ENCODE measurements at regions not wholly inside any gene's neighbourhood (a gene's known extent, or its start where the extent isn't known, plus 50 kb on each side); places are given as distances from the start of the nearest gene placed in this dataset.
"Not testable (repeated sequence)": the region's sequence is repeated elsewhere in the genome, so short reads cannot be mapped to it uniquely, and the experiment has no call there.

- H3K27me3 Mint-ChIP-seq (ENCODE audit: unreplicated experiment): peaks cover 1% of the 10 kb centered on the region
- no peak overlapping the region for H3K27ac Mint-ChIP-seq (ENCODE audit: unreplicated experiment)
- peaks cover 14% of the 10 kb centered on the region for H3K4me1 Mint-ChIP-seq (ENCODE audit: unreplicated experiment)
- TF ChIP-seq CTCF (IDR thresholded peaks at IDR 0.05; ENCODE audit: unreplicated experiment): no peak
- no peaks in the 10 kb centered on the region for H3K9me3 Mint-ChIP-seq (ENCODE audit: unreplicated experiment)
- no peaks in the 10 kb centered on the region for H3K36me3 Mint-ChIP-seq (ENCODE audit: low read depth, unreplicated experiment)
- DNase-seq (ENCODE audit: low spot score): no peak
- no peak overlapping the region for H3K4me3 Mint-ChIP-seq (ENCODE audit: unreplicated experiment)
These were observed 345.1 kb upstream of the PRKCQ start for GRCh38 chr10:6925146-6925545.

GRCh38 chr10:6924166-6924565 lies 344.1 kb upstream of the PRKCQ start:
- DNase-seq (ENCODE audit: low spot score): no peak
- Mint-ChIP-seq H3K27me3 (ENCODE audit: unreplicated experiment) (peaks cover 1% of the 10 kb centered on the region), H3K4me1 (ENCODE audit: unreplicated experiment) (peaks cover 14% of the 10 kb centered on the region)

GRCh38 chr10:6921026-6921425 lies 340.9 kb upstream of the PRKCQ start:
- not testable (repeated sequence) for H3K27me3 Mint-ChIP-seq (ENCODE audit: unreplicated experiment); H3K36me3 Mint-ChIP-seq (ENCODE audit: low read depth, unreplicated experiment); H3K4me3 Mint-ChIP-seq (ENCODE audit: unreplicated experiment); H3K9me3 Mint-ChIP-seq (ENCODE audit: unreplicated experiment); H3K27ac Mint-ChIP-seq (ENCODE audit: unreplicated experiment); DNase-seq (ENCODE audit: low spot score); H3K4me1 Mint-ChIP-seq (ENCODE audit: unreplicated experiment)

More at GRCh38 chr10:6924166-6924565, 344.1 kb upstream of the PRKCQ start:
- no peak overlapping the region for H3K27ac Mint-ChIP-seq (ENCODE audit: unreplicated experiment)
- H3K36me3 Mint-ChIP-seq (ENCODE audit: low read depth, unreplicated experiment): no peaks in the 10 kb centered on the region
- no peak for TF ChIP-seq CTCF (IDR thresholded peaks at IDR 0.05; ENCODE audit: unreplicated experiment)
- H3K9me3 Mint-ChIP-seq (ENCODE audit: unreplicated experiment): no peaks in the 10 kb centered on the region
- H3K4me3 Mint-ChIP-seq (ENCODE audit: unreplicated experiment): no peak overlapping the region

- H3K9me3 Mint-ChIP-seq (ENCODE audit: unreplicated experiment): no peaks in the 10 kb centered on the region
- peak; percentile 67 for DNase-seq (ENCODE audit: low spot score)
- no peak overlapping the region for H3K4me3 Mint-ChIP-seq (ENCODE audit: unreplicated experiment)
- H3K4me1 Mint-ChIP-seq (ENCODE audit: unreplicated experiment): peaks cover 5% of the 10 kb centered on the region
- peaks cover 1% of the 10 kb centered on the region for H3K27me3 Mint-ChIP-seq (ENCODE audit: unreplicated experiment)
- H3K36me3 Mint-ChIP-seq (ENCODE audit: low read depth, unreplicated experiment): no peaks in the 10 kb centered on the region
- TF ChIP-seq CTCF (IDR thresholded peaks at IDR 0.05; ENCODE audit: unreplicated experiment): no peak
- H3K27ac Mint-ChIP-seq (ENCODE audit: unreplicated experiment): no peak overlapping the region
These were observed 340.3 kb upstream of the PRKCQ start for GRCh38 chr10:6920072-6921019.

- H3K9me3 Mint-ChIP-seq (ENCODE audit: unreplicated experiment): no peaks in the 10 kb centered on the region
- DNase-seq (ENCODE audit: low spot score): no peak
- TF ChIP-seq CTCF (IDR thresholded peaks at IDR 0.05; ENCODE audit: unreplicated experiment): no peak
- no peak overlapping the region for H3K4me3 Mint-ChIP-seq (ENCODE audit: unreplicated experiment)
- peaks cover 1% of the 10 kb centered on the region for H3K27me3 Mint-ChIP-seq (ENCODE audit: unreplicated experiment)
- peaks cover 5% of the 10 kb centered on the region for H3K4me1 Mint-ChIP-seq (ENCODE audit: unreplicated experiment)
- H3K27ac Mint-ChIP-seq (ENCODE audit: unreplicated experiment): no peak overlapping the region
- no peaks in the 10 kb centered on the region for H3K36me3 Mint-ChIP-seq (ENCODE audit: low read depth, unreplicated experiment)
These were observed 339.0 kb upstream of the PRKCQ start for GRCh38 chr10:6919077-6919476.
